ENCODE measurements at regions not wholly inside any gene's neighbourhood (a gene's known extent, or its start where the extent isn't known, plus 50 kb on each side); places are given as distances from the start of the nearest gene placed in this dataset.

GRCh38 chr9:88077071-88077617, 61.1 kb downstream of the SPATA31C2 start:
- Histone ChIP-seq H3K9me3 (ENCODE audit: insufficient read depth, low read length) (peaks cover 4% of the 10 kb centered on the region; the same call in 1 of the 2 replicates), H3K9ac (ENCODE audit: insufficient read length, low read depth) (peak overlapping the region; percentile 89), H3K36me3 (ENCODE audit: insufficient read depth, insufficient read length, low read length) (no peaks in the 10 kb centered on the region), H3K4me3 (ENCODE audit: insufficient read length, low read depth) (no peak overlapping the region), H3K4me1 (ENCODE audit: insufficient read depth, insufficient read length) (peaks cover 6% of the 10 kb centered on the region), H3K27me3 (ENCODE audit: insufficient read depth, insufficient read length) (peaks cover 6% of the 10 kb centered on the region)
- no peak for TF ChIP-seq YY1 (IDR thresholded peaks at IDR 0.05; ENCODE audit: insufficient read depth, insufficient read length)
- DNase-seq (ENCODE audit: low read depth, low spot score): no peak

GRCh38 chr9:88076286-88077070, 61.8 kb downstream of the SPATA31C2 start:
- H3K9ac ChIP-seq (ENCODE audit: insufficient read length, low read depth): peak overlapping the region; percentile 89
- no peaks in the 10 kb centered on the region for H3K36me3 ChIP-seq (ENCODE audit: insufficient read depth, insufficient read length, low read length)
- DNase-seq (ENCODE audit: low read depth, low spot score): peak; percentile 40
- H3K9me3 ChIP-seq (ENCODE audit: insufficient read depth, low read length): peaks cover 4% of the 10 kb centered on the region; the same call in 1 of the 2 replicates
- H3K4me1 ChIP-seq (ENCODE audit: insufficient read depth, insufficient read length): peaks cover 6% of the 10 kb centered on the region
- peak overlapping the region; percentile 46 for H3K4me3 ChIP-seq (ENCODE audit: insufficient read length, low read depth)
- peaks cover 6% of the 10 kb centered on the region for H3K27me3 ChIP-seq (ENCODE audit: insufficient read depth, insufficient read length)
- TF ChIP-seq YY1 (IDR thresholded peaks at IDR 0.05; ENCODE audit: insufficient read depth, insufficient read length) (no peak), ZNF274 (IDR thresholded peaks at IDR 0.05; ENCODE audit: low read depth, low read length) (no peak), SUZ12 (IDR thresholded peaks at IDR 0.05; ENCODE audit: extremely low read depth, insufficient read depth, insufficient read length) (no peak)

- peaks cover 6% of the 10 kb centered on the region for H3K27me3 ChIP-seq (ENCODE audit: insufficient read depth, insufficient read length)
- H3K9ac ChIP-seq (ENCODE audit: insufficient read length, low read depth): peak overlapping the region; percentile 89
- H3K9me3 ChIP-seq (ENCODE audit: insufficient read depth, low read length): peaks cover 4% of the 10 kb centered on the region; the same call in 1 of the 2 replicates
- TF ChIP-seq YY1 (IDR thresholded peaks at IDR 0.05; ENCODE audit: insufficient read depth, insufficient read length): no peak
- TF ChIP-seq SUZ12 (IDR thresholded peaks at IDR 0.05; ENCODE audit: extremely low read depth, insufficient read depth, insufficient read length): no peak
- peaks cover 6% of the 10 kb centered on the region for H3K4me1 ChIP-seq (ENCODE audit: insufficient read depth, insufficient read length)
- H3K36me3 ChIP-seq (ENCODE audit: insufficient read depth, insufficient read length, low read length): no peaks in the 10 kb centered on the region
- DNase-seq (ENCODE audit: low read depth, low spot score): no peak
- peak overlapping the region; percentile 46 for H3K4me3 ChIP-seq (ENCODE audit: insufficient read length, low read depth)
Observed at GRCh38 chr9:88075966-88076285, 62.3 kb downstream of the SPATA31C2 start.

GRCh38 chr9:88075506-88075905, 62.8 kb downstream of the SPATA31C2 start:
- TF ChIP-seq ZNF274 (IDR thresholded peaks at IDR 0.05; ENCODE audit: low read depth, low read length): no peak
- no peak for TF ChIP-seq YY1 (IDR thresholded peaks at IDR 0.05; ENCODE audit: insufficient read depth, insufficient read length)
- Histone ChIP-seq H3K27me3 (ENCODE audit: insufficient read depth, insufficient read length) (peaks cover 6% of the 10 kb centered on the region), H3K36me3 (ENCODE audit: insufficient read depth, insufficient read length, low read length) (no peaks in the 10 kb centered on the region), H3K4me3 (ENCODE audit: insufficient read length, low read depth) (peak overlapping the region; percentile 46), H3K9ac (ENCODE audit: insufficient read length, low read depth) (peak overlapping the region; percentile 89), H3K9me3 (ENCODE audit: insufficient read depth, low read length) (peaks cover 4% of the 10 kb centered on the region; the same call in 1 of the 2 replicates), H3K4me1 (ENCODE audit: insufficient read depth, insufficient read length) (peaks cover 6% of the 10 kb centered on the region)
- no peak for DNase-seq (ENCODE audit: low read depth, low spot score)

- Histone ChIP-seq H3K9me3 (ENCODE audit: insufficient read depth, low read length) (peaks cover 4% of the 10 kb centered on the region; the same call in 1 of the 2 replicates), H3K36me3 (ENCODE audit: insufficient read depth, insufficient read length, low read length) (no peaks in the 10 kb centered on the region), H3K27me3 (ENCODE audit: insufficient read depth, insufficient read length) (peaks cover 6% of the 10 kb centered on the region), H3K4me3 (ENCODE audit: insufficient read length, low read depth) (no peak overlapping the region), H3K4me1 (ENCODE audit: insufficient read depth, insufficient read length) (peaks cover 6% of the 10 kb centered on the region), H3K9ac (ENCODE audit: insufficient read length, low read depth) (no peak overlapping the region)
- TF ChIP-seq YY1 (IDR thresholded peaks at IDR 0.05; ENCODE audit: insufficient read depth, insufficient read length) (no peak), SUZ12 (IDR thresholded peaks at IDR 0.05; ENCODE audit: extremely low read depth, insufficient read depth, insufficient read length) (no peak), ZNF274 (IDR thresholded peaks at IDR 0.05; ENCODE audit: low read depth, low read length) (no peak)
- DNase-seq (ENCODE audit: low read depth, low spot score): no peak
Observed at GRCh38 chr9:88074931-88075330, 63.3 kb downstream of the SPATA31C2 start.

- H3K9ac ChIP-seq (ENCODE audit: insufficient read length, low read depth): no peak overlapping the region
- no peak for TF ChIP-seq SUZ12 (IDR thresholded peaks at IDR 0.05; ENCODE audit: extremely low read depth, insufficient read depth, insufficient read length)
- TF ChIP-seq ZNF274 (IDR thresholded peaks at IDR 0.05; ENCODE audit: low read depth, low read length): no peak
- no peak for TF ChIP-seq YY1 (IDR thresholded peaks at IDR 0.05; ENCODE audit: insufficient read depth, insufficient read length)
- peaks cover 4% of the 10 kb centered on the region; the same call in 1 of the 2 replicates for H3K9me3 ChIP-seq (ENCODE audit: insufficient read depth, low read length)
- DNase-seq (ENCODE audit: low read depth, low spot score): no peak
- no peaks in the 10 kb centered on the region for H3K36me3 ChIP-seq (ENCODE audit: insufficient read depth, insufficient read length, low read length)
- H3K4me3 ChIP-seq (ENCODE audit: insufficient read length, low read depth): no peak overlapping the region
- H3K27me3 ChIP-seq (ENCODE audit: insufficient read depth, insufficient read length): peaks cover 6% of the 10 kb centered on the region
- H3K4me1 ChIP-seq (ENCODE audit: insufficient read depth, insufficient read length): peaks cover 6% of the 10 kb centered on the region
Observed at GRCh38 chr9:88072831-88073375, 65.4 kb downstream of the SPATA31C2 start.

- H3K36me3 ChIP-seq (ENCODE audit: insufficient read depth, insufficient read length, low read length): no peaks in the 10 kb centered on the region
- DNase-seq (ENCODE audit: low read depth, low spot score): no peak
- peaks cover 6% of the 10 kb centered on the region for H3K27me3 ChIP-seq (ENCODE audit: insufficient read depth, insufficient read length)
- H3K4me3 ChIP-seq (ENCODE audit: insufficient read length, low read depth): no peak overlapping the region
- peaks cover 4% of the 10 kb centered on the region; the same call in 1 of the 2 replicates for H3K9me3 ChIP-seq (ENCODE audit: insufficient read depth, low read length)
- no peaks in the 10 kb centered on the region for H3K4me1 ChIP-seq (ENCODE audit: insufficient read depth, insufficient read length)
- no peak for TF ChIP-seq ZNF274 (IDR thresholded peaks at IDR 0.05; ENCODE audit: low read depth, low read length)
- TF ChIP-seq YY1 (IDR thresholded peaks at IDR 0.05; ENCODE audit: insufficient read depth, insufficient read length): no peak
- no peak for TF ChIP-seq SUZ12 (IDR thresholded peaks at IDR 0.05; ENCODE audit: extremely low read depth, insufficient read depth, insufficient read length)
- H3K9ac ChIP-seq (ENCODE audit: insufficient read length, low read depth): no peak overlapping the region
Observed at GRCh38 chr9:88071331-88071730, 66.9 kb downstream of the SPATA31C2 start.

Measured in NT2/D1 (cell line).